GM23338 (cell line): ENCODE measurements at regions not wholly inside any gene's neighbourhood (a gene's known extent, or its start where the extent isn't known, plus 50 kb on each side); places are given as distances from the start of the nearest gene placed in this dataset.

ENCODE experiments used
- ATAC-seq: fragments of 200-7000 bp; cut with Tn5 transposase; 3 replicates; pipeline ENCODE4 v1.9.1; 2020
- DNase-seq: peaks from one replicate; pipeline ENCODE4 v3.0.0-alpha.2; 2015; ENCODE audit warnings: low spot score
- H2AFZ ChIP-seq: fragments of 200-600 bp; sonication (generic); 2 replicates; pipeline ENCODE4 v1.8.0; 2016; ENCODE audit warnings: antibody characterized with exemption, mild to moderate bottlenecking, moderate library complexity
- H3F3A ChIP-seq: fragments of 200-600 bp; sonication (generic); replicated peaks from 2 replicates; pipeline ENCODE4 v1.8.0; 2017; ENCODE audit warnings: antibody characterized with exemption, mixed run types, low read depth
- H3K27ac ChIP-seq: fragments of 200-600 bp; sonication (generic); 2 replicates; pipeline ENCODE4 v1.6.1; 2016; ENCODE audit warnings: low read depth
- H3K27me3 ChIP-seq: fragments of 200-600 bp; sonication (generic); 2 replicates; pipeline ENCODE4 v1.8.0; 2016; ENCODE audit warnings: mild to moderate bottlenecking, mixed run types, moderate library complexity; ENCODE audit not compliant: insufficient read depth
- H3K36me3 ChIP-seq: fragments of 200-600 bp; sonication (generic); 2 replicates; pipeline ENCODE4 v1.8.0; 2016; ENCODE audit warnings: mild to moderate bottlenecking; ENCODE audit not compliant: insufficient read depth
- H3K4me1 ChIP-seq: fragments of 200-600 bp; sonication (generic); 2 replicates; pipeline ENCODE4 v1.8.0; 2016; ENCODE audit warnings: mild to moderate bottlenecking, moderate library complexity; ENCODE audit not compliant: insufficient read depth
- H3K4me2 ChIP-seq: fragments of 200-600 bp; sonication (generic); 2 replicates; pipeline ENCODE4 v1.7.1; 2017; ENCODE audit warnings: mixed run types
- H3K4me3 ChIP-seq: fragments of 200-600 bp; sonication (generic); 2 replicates; pipeline ENCODE4 v1.6.1; 2016; ENCODE audit warnings: mixed run types
- H3K79me2 ChIP-seq: fragments of 200-600 bp; sonication (generic); replicated peaks from 2 replicates; pipeline ENCODE4 v1.8.0; 2017; ENCODE audit warnings: mild to moderate bottlenecking; ENCODE audit not compliant: insufficient read depth
- H3K9me2 ChIP-seq: fragments of 200-600 bp; sonication (generic); 2 replicates; pipeline ENCODE4 v1.8.0; 2017; ENCODE audit not compliant: insufficient read depth
- H4K20me1 ChIP-seq: fragments of 200-600 bp; sonication (generic); replicated peaks from 2 replicates; pipeline ENCODE4 v1.8.0; 2017; ENCODE audit warnings: mild to moderate bottlenecking; ENCODE audit not compliant: insufficient read depth
- H3K27ac Mint-ChIP-seq: 2 replicates; pipeline ENCODE4 v1.8.0; 2020; ENCODE audit warnings: inconsistent platforms, mild to moderate bottlenecking, moderate library complexity, mixed read lengths
- H3K27me3 Mint-ChIP-seq: 3 replicates; pipeline ENCODE4 v1.8.0; 2022; ENCODE audit warnings: low read depth, mild to moderate bottlenecking, moderate library complexity, mixed read lengths, inconsistent platforms; ENCODE audit not compliant: insufficient read depth, poor library complexity
- H3K36me3 Mint-ChIP-seq: 3 replicates; pipeline ENCODE4 v1.8.0; 2021; ENCODE audit warnings: low read depth, mild to moderate bottlenecking, inconsistent platforms, moderate library complexity, mixed read lengths
- H3K4me1 Mint-ChIP-seq: 3 replicates; pipeline ENCODE4 v1.8.0; 2020; ENCODE audit warnings: mild to moderate bottlenecking, inconsistent platforms, mixed read lengths
- H3K4me3 Mint-ChIP-seq: 3 replicates; pipeline ENCODE4 v1.8.0; 2021; ENCODE audit warnings: moderate library complexity, mild to moderate bottlenecking, inconsistent platforms, mixed read lengths
- H3K9me3 Mint-ChIP-seq: 3 replicates; pipeline ENCODE4 v1.8.0; 2020; ENCODE audit warnings: moderate library complexity, mild to moderate bottlenecking, inconsistent platforms, mixed read lengths
- EZH2 ChIP-seq: fragments of 200-600 bp; sonication (generic); IDR thresholded peaks from one replicate; pipeline ENCODE4 v1.8.0; 2017; ENCODE audit warnings: antibody characterized with exemption, mild to moderate bottlenecking, low read depth; ENCODE audit not compliant: unreplicated experiment
- EZH2phosphoT487 ChIP-seq: fragments of 200-600 bp; sonication (generic); IDR thresholded peaks from one replicate; pipeline ENCODE4 v1.8.1; 2018; ENCODE audit warnings: antibody characterized with exemption; ENCODE audit not compliant: unreplicated experiment
- JUNB ChIP-seq: IDR thresholded peaks from one replicate; pipeline ENCODE4 v1.6.1; 2016; ENCODE audit warnings: antibody characterized with exemption; ENCODE audit not compliant: unreplicated experiment
- POLR2AphosphoS5 ChIP-seq: IDR thresholded peaks from 2 replicates; pipeline ENCODE4 v1.6.1; 2016; ENCODE audit warnings: antibody characterized with exemption, low read depth
- STAT1 ChIP-seq: IDR thresholded peaks from one replicate; pipeline ENCODE4 v1.6.1; 2016; ENCODE audit warnings: antibody characterized with exemption; ENCODE audit not compliant: unreplicated experiment
- ZNF114 ChIP-seq: fragments of 250-450 bp; sonication (Bioruptor Pico); IDR thresholded peaks from 2 replicates; pipeline ENCODE4 v1.5.0; 2020; ENCODE audit warnings: mild to moderate bottlenecking, moderate library complexity
- ZNF331 ChIP-seq: fragments of 250-450 bp; sonication (Bioruptor Pico); IDR thresholded peaks from 2 replicates; pipeline ENCODE4 v1.5.0; 2020; ENCODE audit warnings: low read depth, mild to moderate bottlenecking, moderate library complexity
- TF ChIP-seq, protein P1 (sequence below): fragments of 250-450 bp; sonication (Bioruptor Pico); IDR thresholded peaks from 2 replicates; pipeline ENCODE4 v1.5.0; 2020; ENCODE audit warnings: mild to moderate bottlenecking, moderate library complexity
- TF ChIP-seq, protein P2 (sequence below): IDR thresholded peaks from one replicate; pipeline ENCODE4 v1.6.1; 2018; ENCODE audit warnings: antibody characterized with exemption; ENCODE audit not compliant: unreplicated experiment

- TF ChIP-seq, protein P1, sequence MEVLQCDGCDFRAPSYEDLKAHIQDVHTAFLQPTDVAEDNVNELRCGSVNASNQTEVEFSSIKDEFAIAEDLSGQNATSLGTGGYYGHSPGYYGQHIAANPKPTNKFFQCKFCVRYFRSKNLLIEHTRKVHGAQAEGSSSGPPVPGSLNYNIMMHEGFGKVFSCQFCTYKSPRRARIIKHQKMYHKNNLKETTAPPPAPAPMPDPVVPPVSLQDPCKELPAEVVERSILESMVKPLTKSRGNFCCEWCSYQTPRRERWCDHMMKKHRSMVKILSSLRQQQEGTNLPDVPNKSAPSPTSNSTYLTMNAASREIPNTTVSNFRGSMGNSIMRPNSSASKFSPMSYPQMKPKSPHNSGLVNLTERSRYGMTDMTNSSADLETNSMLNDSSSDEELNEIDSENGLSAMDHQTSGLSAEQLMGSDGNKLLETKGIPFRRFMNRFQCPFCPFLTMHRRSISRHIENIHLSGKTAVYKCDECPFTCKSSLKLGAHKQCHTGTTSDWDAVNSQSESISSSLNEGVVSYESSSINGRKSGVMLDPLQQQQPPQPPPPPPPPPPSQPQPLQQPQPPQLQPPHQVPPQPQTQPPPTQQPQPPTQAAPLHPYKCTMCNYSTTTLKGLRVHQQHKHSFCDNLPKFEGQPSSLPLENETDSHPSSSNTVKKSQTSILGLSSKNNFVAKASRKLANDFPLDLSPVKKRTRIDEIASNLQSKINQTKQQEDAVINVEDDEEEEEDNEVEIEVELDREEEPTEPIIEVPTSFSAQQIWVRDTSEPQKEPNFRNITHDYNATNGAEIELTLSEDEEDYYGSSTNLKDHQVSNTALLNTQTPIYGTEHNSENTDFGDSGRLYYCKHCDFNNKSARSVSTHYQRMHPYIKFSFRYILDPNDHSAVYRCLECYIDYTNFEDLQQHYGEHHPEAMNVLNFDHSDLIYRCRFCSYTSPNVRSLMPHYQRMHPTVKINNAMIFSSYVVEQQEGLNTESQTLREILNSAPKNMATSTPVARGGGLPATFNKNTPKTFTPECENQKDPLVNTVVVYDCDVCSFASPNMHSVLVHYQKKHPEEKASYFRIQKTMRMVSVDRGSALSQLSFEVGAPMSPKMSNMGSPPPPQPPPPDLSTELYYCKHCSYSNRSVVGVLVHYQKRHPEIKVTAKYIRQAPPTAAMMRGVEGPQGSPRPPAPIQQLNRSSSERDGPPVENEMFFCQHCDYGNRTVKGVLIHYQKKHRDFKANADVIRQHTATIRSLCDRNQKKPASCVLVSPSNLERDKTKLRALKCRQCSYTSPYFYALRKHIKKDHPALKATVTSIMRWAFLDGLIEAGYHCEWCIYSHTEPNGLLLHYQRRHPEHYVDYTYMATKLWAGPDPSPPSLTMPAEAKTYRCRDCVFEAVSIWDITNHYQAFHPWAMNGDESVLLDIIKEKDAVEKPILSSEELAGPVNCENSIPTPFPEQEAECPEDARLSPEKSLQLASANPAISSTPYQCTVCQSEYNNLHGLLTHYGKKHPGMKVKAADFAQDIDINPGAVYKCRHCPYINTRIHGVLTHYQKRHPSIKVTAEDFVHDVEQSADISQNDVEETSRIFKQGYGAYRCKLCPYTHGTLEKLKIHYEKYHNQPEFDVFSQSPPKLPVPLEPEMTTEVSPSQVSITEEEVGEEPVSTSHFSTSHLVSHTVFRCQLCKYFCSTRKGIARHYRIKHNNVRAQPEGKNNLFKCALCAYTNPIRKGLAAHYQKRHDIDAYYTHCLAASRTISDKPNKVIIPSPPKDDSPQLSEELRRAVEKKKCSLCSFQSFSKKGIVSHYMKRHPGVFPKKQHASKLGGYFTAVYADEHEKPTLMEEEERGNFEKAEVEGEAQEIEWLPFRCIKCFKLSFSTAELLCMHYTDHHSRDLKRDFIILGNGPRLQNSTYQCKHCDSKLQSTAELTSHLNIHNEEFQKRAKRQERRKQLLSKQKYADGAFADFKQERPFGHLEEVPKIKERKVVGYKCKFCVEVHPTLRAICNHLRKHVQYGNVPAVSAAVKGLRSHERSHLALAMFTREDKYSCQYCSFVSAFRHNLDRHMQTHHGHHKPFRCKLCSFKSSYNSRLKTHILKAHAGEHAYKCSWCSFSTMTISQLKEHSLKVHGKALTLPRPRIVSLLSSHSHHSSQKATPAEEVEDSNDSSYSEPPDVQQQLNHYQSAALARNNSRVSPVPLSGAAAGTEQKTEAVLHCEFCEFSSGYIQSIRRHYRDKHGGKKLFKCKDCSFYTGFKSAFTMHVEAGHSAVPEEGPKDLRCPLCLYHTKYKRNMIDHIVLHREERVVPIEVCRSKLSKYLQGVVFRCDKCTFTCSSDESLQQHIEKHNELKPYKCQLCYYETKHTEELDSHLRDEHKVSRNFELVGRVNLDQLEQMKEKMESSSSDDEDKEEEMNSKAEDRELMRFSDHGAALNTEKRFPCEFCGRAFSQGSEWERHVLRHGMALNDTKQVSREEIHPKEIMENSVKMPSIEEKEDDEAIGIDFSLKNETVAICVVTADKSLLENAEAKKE (CRISPR knock-in tag) = no peak
- TF ChIP-seq EZH2phosphoT487 = no peak
- TF ChIP-seq, protein P2, sequence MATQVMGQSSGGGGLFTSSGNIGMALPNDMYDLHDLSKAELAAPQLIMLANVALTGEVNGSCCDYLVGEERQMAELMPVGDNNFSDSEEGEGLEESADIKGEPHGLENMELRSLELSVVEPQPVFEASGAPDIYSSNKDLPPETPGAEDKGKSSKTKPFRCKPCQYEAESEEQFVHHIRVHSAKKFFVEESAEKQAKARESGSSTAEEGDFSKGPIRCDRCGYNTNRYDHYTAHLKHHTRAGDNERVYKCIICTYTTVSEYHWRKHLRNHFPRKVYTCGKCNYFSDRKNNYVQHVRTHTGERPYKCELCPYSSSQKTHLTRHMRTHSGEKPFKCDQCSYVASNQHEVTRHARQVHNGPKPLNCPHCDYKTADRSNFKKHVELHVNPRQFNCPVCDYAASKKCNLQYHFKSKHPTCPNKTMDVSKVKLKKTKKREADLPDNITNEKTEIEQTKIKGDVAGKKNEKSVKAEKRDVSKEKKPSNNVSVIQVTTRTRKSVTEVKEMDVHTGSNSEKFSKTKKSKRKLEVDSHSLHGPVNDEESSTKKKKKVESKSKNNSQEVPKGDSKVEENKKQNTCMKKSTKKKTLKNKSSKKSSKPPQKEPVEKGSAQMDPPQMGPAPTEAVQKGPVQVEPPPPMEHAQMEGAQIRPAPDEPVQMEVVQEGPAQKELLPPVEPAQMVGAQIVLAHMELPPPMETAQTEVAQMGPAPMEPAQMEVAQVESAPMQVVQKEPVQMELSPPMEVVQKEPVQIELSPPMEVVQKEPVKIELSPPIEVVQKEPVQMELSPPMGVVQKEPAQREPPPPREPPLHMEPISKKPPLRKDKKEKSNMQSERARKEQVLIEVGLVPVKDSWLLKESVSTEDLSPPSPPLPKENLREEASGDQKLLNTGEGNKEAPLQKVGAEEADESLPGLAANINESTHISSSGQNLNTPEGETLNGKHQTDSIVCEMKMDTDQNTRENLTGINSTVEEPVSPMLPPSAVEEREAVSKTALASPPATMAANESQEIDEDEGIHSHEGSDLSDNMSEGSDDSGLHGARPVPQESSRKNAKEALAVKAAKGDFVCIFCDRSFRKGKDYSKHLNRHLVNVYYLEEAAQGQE = no peak
- TF ChIP-seq STAT1 = no peak
- TF ChIP-seq POLR2AphosphoS5 = no peak
- no peak for TF ChIP-seq ZNF331
- TF ChIP-seq ZNF114 (CRISPR knock-in tag) = no peak
Observed at GRCh38 chr6:164275773-164276172, 861.3 kb downstream of the QKI start (continued).

- Mint-ChIP-seq H3K36me3 (peaks cover 13% of the 10 kb centered on the region), H3K4me3 (no peak overlapping the region), H3K27me3 (no peaks in the 10 kb centered on the region), H3K4me1 (no peaks in the 10 kb centered on the region), H3K27ac (no peak overlapping the region), H3K9me3 (peaks cover 12% of the 10 kb centered on the region)
- Histone ChIP-seq H3K27ac (no peak overlapping the region), H3K79me2 (no peaks in the 10 kb centered on the region), H3K27me3 (no peaks in the 10 kb centered on the region), H3K4me1 (no peaks in the 10 kb centered on the region), H3K4me3 (no peak overlapping the region), H3F3A (no peaks in the 10 kb centered on the region), H3K4me2 (no peak overlapping the region), H4K20me1 (no peaks in the 10 kb centered on the region), H2AFZ (no peak overlapping the region), H3K36me3 (peaks cover 5% of the 10 kb centered on the region; the same call in 1 of the 2 replicates), H3K9me2 (no peaks in the 10 kb centered on the region)
- DNase-seq (no peak), ATAC-seq (no peak)
- no peak for TF ChIP-seq POLR2AphosphoS5
- TF ChIP-seq EZH2 = no peak
- no peak for TF ChIP-seq ZNF114 (CRISPR knock-in tag)
- TF ChIP-seq JUNB = no peak
- TF ChIP-seq EZH2phosphoT487 = no peak
- TF ChIP-seq, protein P2 = no peak
- no peak for TF ChIP-seq STAT1
Observed at GRCh38 chr6:164274493-164274892, 860.0 kb downstream of the QKI start.
